ENCODE measurements at regions not wholly inside any gene's neighbourhood (a gene's known extent, or its start where the extent isn't known, plus 50 kb on each side); places are given as distances from the start of the nearest gene placed in this dataset.

DNA sequence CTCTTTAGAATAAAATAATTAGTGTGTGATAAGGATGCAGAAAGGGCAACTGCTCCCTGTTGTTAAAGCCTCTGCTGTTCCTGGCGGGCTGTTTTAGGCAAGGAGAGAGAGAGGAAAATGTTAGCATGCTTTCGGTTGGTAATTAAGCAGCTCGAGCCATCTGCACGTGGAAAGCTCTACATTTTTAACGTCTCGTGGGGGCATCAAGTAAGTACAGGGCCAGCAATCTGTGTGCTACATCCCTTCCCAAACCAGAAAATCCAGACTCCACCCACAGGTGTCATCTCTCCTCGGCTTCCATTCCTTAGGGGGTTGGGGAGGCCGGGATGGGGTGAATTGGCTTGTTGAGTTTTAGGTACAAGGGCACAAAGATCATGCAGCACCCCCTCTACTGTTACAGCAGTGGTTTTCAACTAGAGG is 62.4 kb upstream of the MARCHF10 start:
- peak; percentile 17; the same call in 2 of the 3 replicates for ATAC-seq
- TF ChIP-seq, protein P1, sequence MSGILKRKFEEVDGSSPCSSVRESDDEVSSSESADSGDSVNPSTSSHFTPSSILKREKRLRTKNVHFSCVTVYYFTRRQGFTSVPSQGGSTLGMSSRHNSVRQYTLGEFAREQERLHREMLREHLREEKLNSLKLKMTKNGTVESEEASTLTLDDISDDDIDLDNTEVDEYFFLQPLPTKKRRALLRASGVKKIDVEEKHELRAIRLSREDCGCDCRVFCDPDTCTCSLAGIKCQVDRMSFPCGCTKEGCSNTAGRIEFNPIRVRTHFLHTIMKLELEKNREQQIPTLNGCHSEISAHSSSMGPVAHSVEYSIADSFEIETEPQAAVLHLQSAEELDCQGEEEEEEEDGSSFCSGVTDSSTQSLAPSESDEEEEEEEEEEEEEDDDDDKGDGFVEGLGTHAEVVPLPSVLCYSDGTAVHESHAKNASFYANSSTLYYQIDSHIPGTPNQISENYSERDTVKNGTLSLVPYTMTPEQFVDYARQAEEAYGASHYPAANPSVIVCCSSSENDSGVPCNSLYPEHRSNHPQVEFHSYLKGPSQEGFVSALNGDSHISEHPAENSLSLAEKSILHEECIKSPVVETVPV (CRISPR knock-in tag; IDR thresholded peaks at IDR 0.05): no peak
- TF ChIP-seq, protein P2, sequence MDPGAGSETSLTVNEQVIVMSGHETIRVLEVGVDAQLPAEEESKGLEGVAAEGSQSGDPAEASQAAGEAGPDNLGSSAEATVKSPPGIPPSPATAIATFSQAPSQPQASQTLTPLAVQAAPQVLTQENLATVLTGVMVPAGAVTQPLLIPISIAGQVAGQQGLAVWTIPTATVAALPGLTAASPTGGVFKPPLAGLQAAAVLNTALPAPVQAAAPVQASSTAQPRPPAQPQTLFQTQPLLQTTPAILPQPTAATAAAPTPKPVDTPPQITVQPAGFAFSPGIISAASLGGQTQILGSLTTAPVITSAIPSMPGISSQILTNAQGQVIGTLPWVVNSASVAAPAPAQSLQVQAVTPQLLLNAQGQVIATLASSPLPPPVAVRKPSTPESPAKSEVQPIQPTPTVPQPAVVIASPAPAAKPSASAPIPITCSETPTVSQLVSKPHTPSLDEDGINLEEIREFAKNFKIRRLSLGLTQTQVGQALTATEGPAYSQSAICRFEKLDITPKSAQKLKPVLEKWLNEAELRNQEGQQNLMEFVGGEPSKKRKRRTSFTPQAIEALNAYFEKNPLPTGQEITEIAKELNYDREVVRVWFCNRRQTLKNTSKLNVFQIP (CRISPR knock-in tag; IDR thresholded peaks at IDR 0.05; ENCODE audit: borderline replicate concordance, low read depth): no peak
- TF ChIP-seq, protein P3, sequence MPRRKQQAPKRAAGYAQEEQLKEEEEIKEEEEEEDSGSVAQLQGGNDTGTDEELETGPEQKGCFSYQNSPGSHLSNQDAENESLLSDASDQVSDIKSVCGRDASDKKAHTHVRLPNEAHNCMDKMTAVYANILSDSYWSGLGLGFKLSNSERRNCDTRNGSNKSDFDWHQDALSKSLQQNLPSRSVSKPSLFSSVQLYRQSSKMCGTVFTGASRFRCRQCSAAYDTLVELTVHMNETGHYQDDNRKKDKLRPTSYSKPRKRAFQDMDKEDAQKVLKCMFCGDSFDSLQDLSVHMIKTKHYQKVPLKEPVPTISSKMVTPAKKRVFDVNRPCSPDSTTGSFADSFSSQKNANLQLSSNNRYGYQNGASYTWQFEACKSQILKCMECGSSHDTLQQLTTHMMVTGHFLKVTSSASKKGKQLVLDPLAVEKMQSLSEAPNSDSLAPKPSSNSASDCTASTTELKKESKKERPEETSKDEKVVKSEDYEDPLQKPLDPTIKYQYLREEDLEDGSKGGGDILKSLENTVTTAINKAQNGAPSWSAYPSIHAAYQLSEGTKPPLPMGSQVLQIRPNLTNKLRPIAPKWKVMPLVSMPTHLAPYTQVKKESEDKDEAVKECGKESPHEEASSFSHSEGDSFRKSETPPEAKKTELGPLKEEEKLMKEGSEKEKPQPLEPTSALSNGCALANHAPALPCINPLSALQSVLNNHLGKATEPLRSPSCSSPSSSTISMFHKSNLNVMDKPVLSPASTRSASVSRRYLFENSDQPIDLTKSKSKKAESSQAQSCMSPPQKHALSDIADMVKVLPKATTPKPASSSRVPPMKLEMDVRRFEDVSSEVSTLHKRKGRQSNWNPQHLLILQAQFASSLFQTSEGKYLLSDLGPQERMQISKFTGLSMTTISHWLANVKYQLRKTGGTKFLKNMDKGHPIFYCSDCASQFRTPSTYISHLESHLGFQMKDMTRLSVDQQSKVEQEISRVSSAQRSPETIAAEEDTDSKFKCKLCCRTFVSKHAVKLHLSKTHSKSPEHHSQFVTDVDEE (CRISPR knock-in tag; IDR thresholded peaks at IDR 0.05): no peak
- TF ChIP-seq PPARA (CRISPR knock-in tag; IDR thresholded peaks at IDR 0.05; ENCODE audit: borderline replicate concordance) (no peak), OSR1 (CRISPR knock-in tag; IDR thresholded peaks at IDR 0.05) (no peak), ZFP30 (CRISPR knock-in tag; IDR thresholded peaks at IDR 0.05) (no peak), ZC3H10 (CRISPR knock-in tag; IDR thresholded peaks at IDR 0.05) (no peak)
- TF ChIP-seq, protein P4, sequence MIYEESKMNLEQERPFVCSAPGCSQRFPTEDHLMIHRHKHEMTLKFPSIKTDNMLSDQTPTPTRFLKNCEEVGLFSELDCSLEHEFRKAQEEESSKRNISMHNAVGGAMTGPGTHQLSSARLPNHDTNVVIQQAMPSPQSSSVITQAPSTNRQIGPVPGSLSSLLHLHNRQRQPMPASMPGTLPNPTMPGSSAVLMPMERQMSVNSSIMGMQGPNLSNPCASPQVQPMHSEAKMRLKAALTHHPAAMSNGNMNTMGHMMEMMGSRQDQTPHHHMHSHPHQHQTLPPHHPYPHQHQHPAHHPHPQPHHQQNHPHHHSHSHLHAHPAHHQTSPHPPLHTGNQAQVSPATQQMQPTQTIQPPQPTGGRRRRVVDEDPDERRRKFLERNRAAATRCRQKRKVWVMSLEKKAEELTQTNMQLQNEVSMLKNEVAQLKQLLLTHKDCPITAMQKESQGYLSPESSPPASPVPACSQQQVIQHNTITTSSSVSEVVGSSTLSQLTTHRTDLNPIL (CRISPR knock-in tag; IDR thresholded peaks at IDR 0.05; ENCODE audit: low read depth): no peak

DNA sequence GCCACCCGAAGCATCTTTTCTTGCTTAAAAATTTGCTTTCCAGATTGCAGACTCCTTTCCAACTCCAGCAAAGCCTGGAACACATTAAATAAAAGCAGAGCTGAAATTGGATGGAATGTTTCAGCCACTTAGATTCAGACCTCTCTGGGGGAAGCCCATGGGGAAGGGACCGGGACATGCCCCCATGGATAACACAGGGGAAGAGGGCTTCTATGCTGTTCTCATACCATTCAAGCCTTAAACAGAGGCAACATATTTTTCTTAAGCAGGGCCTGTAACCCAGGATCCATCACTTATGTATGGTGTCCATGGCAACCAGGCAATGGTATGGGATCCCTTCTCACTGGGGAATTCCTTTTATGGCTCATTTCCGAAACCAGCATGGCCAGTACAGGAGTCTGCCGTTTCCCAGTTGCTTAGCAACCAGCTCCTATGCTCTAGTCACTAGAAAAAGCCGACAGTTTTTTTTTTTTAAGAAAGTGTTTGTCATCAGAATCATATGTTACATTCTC is 62.0 kb upstream of the MARCHF10 start:
- ATAC-seq: peak; percentile 89

DNA sequence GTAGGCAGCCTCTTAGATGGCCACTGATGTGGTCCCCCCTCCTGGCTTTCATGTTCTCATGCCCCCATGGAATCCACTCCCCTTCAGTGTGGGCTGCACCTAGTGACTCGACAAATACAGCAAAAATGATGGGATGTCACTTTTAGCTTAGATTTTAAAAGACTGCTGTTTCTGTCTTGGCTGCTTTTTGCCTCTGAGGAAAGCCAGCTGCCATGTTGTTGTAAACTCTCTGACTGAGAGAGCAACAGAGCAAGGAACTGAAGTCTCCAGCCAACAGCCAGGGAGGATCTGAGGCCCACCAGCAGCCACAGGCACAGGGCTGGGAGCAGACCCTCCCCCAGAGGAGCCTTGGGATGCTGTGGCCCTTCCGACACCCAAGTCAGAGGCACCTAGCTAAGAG is 60.6 kb upstream of the MARCHF10 start:
- no peak for ATAC-seq
- no peak for TF ChIP-seq SNAI2 (CRISPR knock-in tag; IDR thresholded peaks at IDR 0.05)
- TF ChIP-seq CSDC2 (CRISPR knock-in tag; IDR thresholded peaks at IDR 0.05): no peak
- no peak for TF ChIP-seq ZFP30 (CRISPR knock-in tag; IDR thresholded peaks at IDR 0.05)
- TF ChIP-seq TCF4 (CRISPR knock-in tag; IDR thresholded peaks at IDR 0.05; ENCODE audit: borderline replicate concordance): no peak
- no peak for TF ChIP-seq ISL1 (CRISPR knock-in tag; IDR thresholded peaks at IDR 0.05)
- TF ChIP-seq PPARA (CRISPR knock-in tag; IDR thresholded peaks at IDR 0.05; ENCODE audit: borderline replicate concordance): no peak
- TF ChIP-seq, protein P3 (CRISPR knock-in tag; IDR thresholded peaks at IDR 0.05): no peak
- TF ChIP-seq, protein P5, sequence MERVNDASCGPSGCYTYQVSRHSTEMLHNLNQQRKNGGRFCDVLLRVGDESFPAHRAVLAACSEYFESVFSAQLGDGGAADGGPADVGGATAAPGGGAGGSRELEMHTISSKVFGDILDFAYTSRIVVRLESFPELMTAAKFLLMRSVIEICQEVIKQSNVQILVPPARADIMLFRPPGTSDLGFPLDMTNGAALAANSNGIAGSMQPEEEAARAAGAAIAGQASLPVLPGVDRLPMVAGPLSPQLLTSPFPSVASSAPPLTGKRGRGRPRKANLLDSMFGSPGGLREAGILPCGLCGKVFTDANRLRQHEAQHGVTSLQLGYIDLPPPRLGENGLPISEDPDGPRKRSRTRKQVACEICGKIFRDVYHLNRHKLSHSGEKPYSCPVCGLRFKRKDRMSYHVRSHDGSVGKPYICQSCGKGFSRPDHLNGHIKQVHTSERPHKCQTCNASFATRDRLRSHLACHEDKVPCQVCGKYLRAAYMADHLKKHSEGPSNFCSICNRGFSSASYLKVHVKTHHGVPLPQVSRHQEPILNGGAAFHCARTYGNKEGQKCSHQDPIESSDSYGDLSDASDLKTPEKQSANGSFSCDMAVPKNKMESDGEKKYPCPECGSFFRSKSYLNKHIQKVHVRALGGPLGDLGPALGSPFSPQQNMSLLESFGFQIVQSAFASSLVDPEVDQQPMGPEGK (CRISPR knock-in tag; IDR thresholded peaks at IDR 0.05; ENCODE audit: borderline replicate concordance): no peak

More for the DNA sequence above, 62.0 kb upstream of the MARCHF10 start:
- peak; percentile 63; the same call in 1 of the 2 replicates for TF ChIP-seq TCF4 (CRISPR knock-in tag; IDR thresholded peaks at IDR 0.05; ENCODE audit: borderline replicate concordance)
- no peak for TF ChIP-seq BACH2 (CRISPR knock-in tag; IDR thresholded peaks at IDR 0.05; ENCODE audit: borderline replicate concordance)
- TF ChIP-seq, protein P3 (CRISPR knock-in tag; IDR thresholded peaks at IDR 0.05): peak; percentile 59; the same call in 1 of the 2 replicates
- TF ChIP-seq, protein P5 (CRISPR knock-in tag; IDR thresholded peaks at IDR 0.05; ENCODE audit: borderline replicate concordance): no peak
- TF ChIP-seq CSDC2 (CRISPR knock-in tag; IDR thresholded peaks at IDR 0.05): 0 out of 2 replicates have a peak, but pooled peaks have one; percentile 26
